ENCODE measurements at regions not wholly inside any gene's neighbourhood (a gene's known extent, or its start where the extent isn't known, plus 50 kb on each side); places are given as distances from the start of the nearest gene placed in this dataset.

- DNase-seq (ENCODE audit: low spot score), result no peak
- Histone ChIP-seq H3K27me3 (no peaks in the 10 kb centered on the region), H3K4me1 (no peaks in the 10 kb centered on the region), H3K36me3 (no peaks in the 10 kb centered on the region), H3K27ac (no peak overlapping the region), H3K4me3 (no peak overlapping the region), H3K9me3 (no peaks in the 10 kb centered on the region)
- TF ChIP-seq CTCF (IDR thresholded peaks at IDR 0.05), result no peak
Measured at GRCh38 chr11:10358696-10359095, 53.8 kb downstream of the ADM start.

- H3K9me3 ChIP-seq, result no peaks in the 10 kb centered on the region
- no peak overlapping the region for H3K4me3 ChIP-seq
- no peak for DNase-seq (ENCODE audit: low spot score)
- H3K27ac ChIP-seq, result no peak overlapping the region
- no peak for TF ChIP-seq CTCF (IDR thresholded peaks at IDR 0.05)
- H3K27me3 ChIP-seq, result no peaks in the 10 kb centered on the region
- no peaks in the 10 kb centered on the region for H3K4me1 ChIP-seq
- no peaks in the 10 kb centered on the region for H3K36me3 ChIP-seq
Measured at GRCh38 chr11:10359171-10359570, 54.3 kb downstream of the ADM start.

- no peaks in the 10 kb centered on the region for H3K36me3 ChIP-seq
- no peak for DNase-seq (ENCODE audit: low spot score)
- TF ChIP-seq CTCF (IDR thresholded peaks at IDR 0.05), result no peak
- H3K9me3 ChIP-seq, result no peaks in the 10 kb centered on the region
- no peak overlapping the region for H3K27ac ChIP-seq
- no peaks in the 10 kb centered on the region for H3K4me1 ChIP-seq
- H3K27me3 ChIP-seq, result no peaks in the 10 kb centered on the region
- no peak overlapping the region for H3K4me3 ChIP-seq
Measured at GRCh38 chr11:10360835-10361234, 56.0 kb downstream of the ADM start.

DNA sequence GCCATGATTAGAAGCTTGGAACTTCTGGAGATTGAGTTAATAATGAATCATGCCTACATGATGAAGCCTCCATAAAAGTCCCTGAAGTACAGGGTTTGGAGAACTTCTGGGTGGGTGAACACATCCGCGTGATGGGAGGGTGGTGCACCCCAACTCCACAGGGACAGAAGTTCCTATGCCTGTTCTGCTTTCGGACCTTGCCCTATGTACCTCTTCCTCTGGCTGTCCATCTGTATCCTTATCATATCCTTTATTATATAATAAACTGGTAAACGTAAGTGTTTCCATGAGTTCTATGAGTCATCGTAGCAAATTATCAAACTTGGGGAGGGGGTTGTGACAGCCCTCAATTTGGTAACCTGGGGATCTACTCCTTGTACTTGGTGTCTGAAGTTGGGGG lies 60.2 kb downstream of the ADM start:
- no peaks in the 10 kb centered on the region for H3K27me3 ChIP-seq
- H3K9me3 ChIP-seq, result no peaks in the 10 kb centered on the region
- H3K27ac ChIP-seq, result no peak overlapping the region
- peaks cover 0 to 4% of the 10 kb centered on the region in 2 donors for H3K4me1 ChIP-seq
- DNase-seq (ENCODE audit: low spot score), result no peak
- no peak for TF ChIP-seq CTCF (IDR thresholded peaks at IDR 0.05)
- no peaks in the 10 kb centered on the region for H3K36me3 ChIP-seq
- H3K4me3 ChIP-seq, result no peak overlapping the region

- no peak overlapping the region for H3K4me3 ChIP-seq
Measured at GRCh38 chr11:10366568-10367331, 61.9 kb downstream of the ADM start.

More at GRCh38 chr11:10366568-10367331, 61.9 kb downstream of the ADM start:
- no peaks in the 10 kb centered on the region for H3K36me3 ChIP-seq
- H3K9me3 ChIP-seq, result no peaks in the 10 kb centered on the region
- peaks cover 0 to 4% of the 10 kb centered on the region in 2 donors for H3K4me1 ChIP-seq
- peak; percentile 83 for DNase-seq (ENCODE audit: low spot score)
- H3K27me3 ChIP-seq, result no peaks in the 10 kb centered on the region
- H3K27ac ChIP-seq, result peak overlapping the region in 1 of 2 donors; percentile 58
- TF ChIP-seq CTCF (IDR thresholded peaks at IDR 0.05), result peak; percentile 82 to 94
